Fibroblast of lung (primary cell): ENCODE measurements at regions not wholly inside any gene's neighbourhood (a gene's known extent, or its start where the extent isn't known, plus 50 kb on each side); places are given as distances from the start of the nearest gene placed in this dataset.

Experiments used
- DNase-seq, 2 donors: peaks; one replicate each; pipeline versions ENCODE4 v3.0.0 to v3.0.0-alpha.2; 2010; ENCODE audit warnings: low read depth in 2 of 2
- H2AFZ ChIP-seq: 2 replicates; pipeline ENCODE4 v1.5.1; 2012; ENCODE audit warnings: low read length, control low read depth, inconsistent platforms
- H3K27ac ChIP-seq: 2 replicates; pipeline ENCODE4 v1.5.1; 2011; ENCODE audit warnings: low read length, control low read depth; ENCODE audit not compliant: insufficient read depth
- H3K27me3 ChIP-seq: 2 replicates; pipeline ENCODE4 v1.5.1; 2011; ENCODE audit warnings: mild to moderate bottlenecking, low read length; ENCODE audit not compliant: control insufficient read depth, insufficient read depth
- H3K36me3 ChIP-seq: 2 replicates; pipeline ENCODE4 v1.5.1; 2011; ENCODE audit warnings: low read length; ENCODE audit not compliant: control insufficient read depth, insufficient read depth
- H3K4me1 ChIP-seq: 2 replicates; pipeline ENCODE4 v1.5.1; 2011; ENCODE audit warnings: low read length; ENCODE audit not compliant: control insufficient read depth, insufficient read depth; ENCODE audit errors: extremely low read depth
- H3K4me2 ChIP-seq: 2 replicates; pipeline ENCODE4 v1.5.1; 2011; ENCODE audit warnings: low read length, control low read depth; ENCODE audit not compliant: insufficient read depth; ENCODE audit errors: extremely low read depth
- H3K4me3 ChIP-seq, 4 experiments: fragments of 200-600 bp in 1 of 4; sonication (generic) in 1 of 4; replicated peaks in 1 of 4; 2 replicates each; pipeline ENCODE4 v1.5.1; 2011 to 2016; ENCODE audit warnings: low read length in 4 of 4, low read depth in 3 of 4, mild to moderate bottlenecking in 3 of 4, control low read depth in 2 of 4, inconsistent platforms in 1 of 4, mixed read lengths in 1 of 4; ENCODE audit not compliant: insufficient read depth in 1 of 4; ENCODE audit errors: control extremely low read depth in 1 of 4
- H3K79me2 ChIP-seq: 2 replicates; pipeline ENCODE4 v1.5.1; 2012; ENCODE audit warnings: mild to moderate bottlenecking, low read length, inconsistent platforms; ENCODE audit not compliant: control insufficient read depth, insufficient read depth
- H3K9ac ChIP-seq: 2 replicates; pipeline ENCODE4 v1.5.1; 2011; ENCODE audit warnings: mild to moderate bottlenecking, low read length, control low read depth; ENCODE audit not compliant: insufficient read depth
- H3K9me3 ChIP-seq: 2 replicates; pipeline ENCODE4 v1.5.1; 2012; ENCODE audit warnings: low read depth, low read length; ENCODE audit not compliant: control insufficient read depth, insufficient read depth
- H4K20me1 ChIP-seq: 2 replicates; pipeline ENCODE4 v1.5.1; 2011; ENCODE audit warnings: low read length; ENCODE audit not compliant: control insufficient read depth, insufficient read depth; ENCODE audit errors: extremely low read depth
- CTCF ChIP-seq, 2 donors: IDR thresholded peaks in 1 of 2; conservative IDR thresholded peaks in 1 of 2; 1 replicate in 1 of 2; 2 replicates in 1 of 2; pipeline ENCODE4 v1.5.1; 2011 to 2012; ENCODE audit warnings: low read length in 2 of 2, control low read depth in 1 of 2, inconsistent platforms in 1 of 2, low read depth in 1 of 2, mild to moderate bottlenecking in 1 of 2
- EZH2 ChIP-seq: IDR thresholded peaks from 2 replicates; pipeline ENCODE4 v1.5.1; 2012; ENCODE audit warnings: low read length, control low read depth, mild to moderate bottlenecking; ENCODE audit errors: missing control alignments

DNA sequence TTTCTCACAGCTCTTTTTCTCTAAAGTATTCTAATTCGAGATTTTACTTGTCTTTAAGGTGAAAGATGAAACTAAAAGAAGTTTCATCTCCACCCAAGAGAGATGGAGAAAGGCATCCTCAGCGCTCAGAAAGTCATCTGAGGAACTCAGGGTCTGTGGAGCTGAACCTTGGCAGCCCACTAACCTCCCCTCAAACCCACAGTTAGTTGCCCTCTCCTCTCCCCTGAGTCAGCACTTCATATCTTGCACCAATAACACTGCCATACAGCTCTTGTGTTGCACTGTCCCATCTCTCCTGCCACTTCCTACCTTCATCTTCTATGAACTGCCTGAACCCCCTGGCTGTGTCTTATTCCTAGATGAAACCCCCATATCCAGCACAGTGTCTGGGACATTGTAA lies 184.8 kb downstream of the RAB28 start:
- no peaks in the 10 kb centered on the region for H3K9me3 ChIP-seq
- H3K4me3 ChIP-seq = no peak overlapping the region
- H2AFZ ChIP-seq = no peak overlapping the region
- H3K9ac ChIP-seq = no peak overlapping the region
- no peaks in the 10 kb centered on the region for H3K27me3 ChIP-seq
- no peaks in the 10 kb centered on the region for H3K79me2 ChIP-seq
- no peaks in the 10 kb centered on the region for H3K36me3 ChIP-seq
- no peaks in the 10 kb centered on the region for H3K4me1 ChIP-seq
- H3K4me2 ChIP-seq = no peak overlapping the region
- H4K20me1 ChIP-seq = no peaks in the 10 kb centered on the region
- no peak for TF ChIP-seq CTCF (conservative IDR thresholded peaks at IDR 0.05 in 1 of 2, IDR thresholded peaks at IDR 0.05 in 1 of 2; ENCODE audit: low read depth in 1 of 2, low read length in 2 of 2)
- DNase-seq = no peak
- H3K27ac ChIP-seq = no peak overlapping the region

- H3K9ac ChIP-seq = no peak overlapping the region
- no peak overlapping the region for H3K4me2 ChIP-seq
- H3K9me3 ChIP-seq = no peaks in the 10 kb centered on the region
- no peaks in the 10 kb centered on the region for H3K36me3 ChIP-seq
- H2AFZ ChIP-seq = no peak overlapping the region
- no peak overlapping the region for H3K27ac ChIP-seq
- H3K4me1 ChIP-seq = no peaks in the 10 kb centered on the region
- no peak for TF ChIP-seq CTCF (conservative IDR thresholded peaks at IDR 0.05 in 1 of 2, IDR thresholded peaks at IDR 0.05 in 1 of 2; ENCODE audit: low read depth in 1 of 2, low read length in 2 of 2)
- TF ChIP-seq EZH2 = no peak
- no peaks in the 10 kb centered on the region for H3K27me3 ChIP-seq
- no peaks in the 10 kb centered on the region for H4K20me1 ChIP-seq
- H3K4me3 ChIP-seq = peak overlapping the region in 1 of 4 experiments; percentile 20
- DNase-seq = peak in 1 of 2 donors; percentile 33
- H3K79me2 ChIP-seq = no peaks in the 10 kb centered on the region
Measured at GRCh38 chr4:13298655-13299054, 185.5 kb downstream of the RAB28 start.

GRCh38 chr4:13296986-13297385 lies 187.2 kb downstream of the RAB28 start:
- Histone ChIP-seq H3K4me2 (no peak overlapping the region), H2AFZ (no peak overlapping the region), H3K9me3 (no peaks in the 10 kb centered on the region), H3K9ac (no peak overlapping the region), H4K20me1 (no peaks in the 10 kb centered on the region), H3K27me3 (no peaks in the 10 kb centered on the region), H3K4me1 (no peaks in the 10 kb centered on the region), H3K36me3 (no peaks in the 10 kb centered on the region), H3K27ac (no peak overlapping the region), H3K79me2 (no peaks in the 10 kb centered on the region), H3K4me3 (no peak overlapping the region)
- DNase-seq = no peak
- TF ChIP-seq EZH2 (no peak), CTCF (conservative IDR thresholded peaks at IDR 0.05 in 1 of 2, IDR thresholded peaks at IDR 0.05 in 1 of 2; ENCODE audit: low read depth in 1 of 2, low read length in 2 of 2) (no peak)
